ENCODE measurements at regions not wholly inside any gene's neighbourhood (a gene's known extent, or its start where the extent isn't known, plus 50 kb on each side); places are given as distances from the start of the nearest gene placed in this dataset.

DNA sequence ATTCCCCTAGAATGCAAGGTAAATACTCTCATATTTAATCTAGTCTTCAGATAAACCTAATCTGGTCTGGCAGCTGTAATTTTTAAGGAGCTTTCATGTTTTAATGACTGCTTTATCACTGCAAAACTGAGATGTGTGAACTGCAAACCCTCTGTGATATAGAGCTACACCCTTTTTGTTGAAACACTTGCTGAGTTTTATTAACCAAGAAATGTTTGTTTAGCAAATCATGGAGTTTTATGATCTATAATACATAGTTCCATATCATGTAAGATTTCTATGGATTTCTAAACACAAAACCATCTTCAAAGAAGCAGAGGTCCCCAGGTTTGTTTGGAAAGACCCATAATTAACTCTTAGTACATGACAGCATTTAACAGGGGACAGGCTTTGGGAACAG is 126.4 kb downstream of the BTC start:
- Histone ChIP-seq H3K4me1 (ENCODE audit: insufficient read depth, low read length) (peaks cover 1% of the 10 kb centered on the region), H3K27me3 (ENCODE audit: insufficient read depth, low read length) (no peaks in the 10 kb centered on the region)

GRCh38 chr4:74669702-74670101 is 124.6 kb downstream of the BTC start:
- Histone ChIP-seq H3K4me3 (ENCODE audit: low read length) (no peak overlapping the region), H3K36me3 (ENCODE audit: insufficient read depth, low read length) (no peaks in the 10 kb centered on the region), H3K27me3 (ENCODE audit: insufficient read depth, low read length) (no peaks in the 10 kb centered on the region), H3K4me1 (ENCODE audit: insufficient read depth, low read length) (no peaks in the 10 kb centered on the region), H3K9me3 (ENCODE audit: low read length) (no peaks in the 10 kb centered on the region), H2AFZ (ENCODE audit: low read depth, low read length) (no peak overlapping the region)

More for the DNA sequence above, 126.4 kb downstream of the BTC start:
- H3K9me3 ChIP-seq (ENCODE audit: low read length): no peaks in the 10 kb centered on the region
- H3K36me3 ChIP-seq (ENCODE audit: insufficient read depth, low read length): no peaks in the 10 kb centered on the region
- H3K4me3 ChIP-seq (ENCODE audit: low read length): no peak overlapping the region
- no peak overlapping the region for H2AFZ ChIP-seq (ENCODE audit: low read depth, low read length)

DNA sequence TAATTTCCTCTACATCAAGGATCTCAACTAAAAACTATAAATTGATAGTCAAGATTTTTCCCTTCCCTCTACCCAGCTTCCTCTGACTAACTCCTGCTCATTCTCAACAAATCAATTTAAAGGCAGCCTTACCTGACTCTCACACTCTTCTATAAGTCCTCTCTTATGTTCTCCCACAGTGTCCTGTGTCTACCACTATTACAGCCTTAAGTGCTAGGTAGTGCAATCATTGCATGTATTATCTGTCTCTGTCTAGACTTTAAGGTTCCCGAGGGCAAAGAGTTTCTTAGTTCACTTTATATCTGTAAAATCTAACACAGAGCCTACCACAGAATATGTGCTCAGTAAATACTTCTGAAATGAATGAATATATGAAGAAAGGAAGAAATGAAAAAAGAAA is 123.7 kb downstream of the BTC start:
- no peaks in the 10 kb centered on the region for H3K27me3 ChIP-seq (ENCODE audit: insufficient read depth, low read length)
- no peak overlapping the region for H3K4me3 ChIP-seq (ENCODE audit: low read length)
- no peak overlapping the region for H2AFZ ChIP-seq (ENCODE audit: low read depth, low read length)
- no peaks in the 10 kb centered on the region for H3K9me3 ChIP-seq (ENCODE audit: low read length)
- H3K36me3 ChIP-seq (ENCODE audit: insufficient read depth, low read length): no peaks in the 10 kb centered on the region
- H3K4me1 ChIP-seq (ENCODE audit: insufficient read depth, low read length): no peaks in the 10 kb centered on the region

- Histone ChIP-seq H3K9me3 (ENCODE audit: low read length) (no peaks in the 10 kb centered on the region), H3K4me1 (ENCODE audit: insufficient read depth, low read length) (no peaks in the 10 kb centered on the region), H3K4me3 (ENCODE audit: low read length) (no peak overlapping the region), H2AFZ (ENCODE audit: low read depth, low read length) (no peak overlapping the region), H3K27me3 (ENCODE audit: insufficient read depth, low read length) (no peaks in the 10 kb centered on the region), H3K36me3 (ENCODE audit: insufficient read depth, low read length) (no peaks in the 10 kb centered on the region)
Measured at GRCh38 chr4:74671080-74671698, 123.1 kb downstream of the BTC start.

GRCh38 chr4:74674750-74675149 is 119.6 kb downstream of the BTC start:
- H3K27me3 ChIP-seq (ENCODE audit: insufficient read depth, low read length): no peaks in the 10 kb centered on the region

DNA sequence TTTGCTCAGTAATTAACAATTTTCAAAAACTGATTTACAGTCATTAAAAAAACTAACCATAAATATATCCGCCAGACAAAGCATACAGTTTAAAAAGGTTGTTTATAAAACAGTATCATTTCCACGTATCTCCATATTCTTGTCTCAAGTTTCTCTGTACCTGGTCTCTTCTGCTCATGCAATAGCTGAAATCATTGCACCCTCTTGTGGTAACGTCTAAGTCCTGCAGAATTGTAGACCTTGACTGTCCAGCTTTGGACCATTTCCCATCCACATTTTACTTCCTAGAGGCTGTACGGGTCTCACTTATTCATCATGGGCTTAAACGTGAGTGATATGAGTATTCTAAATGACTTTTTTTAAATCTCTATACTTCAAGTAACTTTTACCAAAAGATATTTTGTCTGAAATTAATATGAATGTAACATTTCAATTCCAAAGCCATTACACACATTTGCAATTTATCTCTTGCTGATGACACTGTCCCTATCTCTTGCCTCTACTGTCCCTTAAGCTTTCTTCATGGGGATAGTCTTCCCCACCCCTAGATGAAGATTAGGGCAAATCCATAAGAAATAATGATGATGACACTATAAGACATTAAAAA is 118.5 kb downstream of the BTC start:
- Histone ChIP-seq H2AFZ (ENCODE audit: low read depth, low read length) (no peak overlapping the region), H3K36me3 (ENCODE audit: insufficient read depth, low read length) (no peaks in the 10 kb centered on the region), H3K4me1 (ENCODE audit: insufficient read depth, low read length) (no peaks in the 10 kb centered on the region)

More at GRCh38 chr4:74674750-74675149, 119.6 kb downstream of the BTC start:
- no peaks in the 10 kb centered on the region for H3K9me3 ChIP-seq (ENCODE audit: low read length)
- H2AFZ ChIP-seq (ENCODE audit: low read depth, low read length): no peak overlapping the region
- no peaks in the 10 kb centered on the region for H3K4me1 ChIP-seq (ENCODE audit: insufficient read depth, low read length)
- no peaks in the 10 kb centered on the region for H3K36me3 ChIP-seq (ENCODE audit: insufficient read depth, low read length)
- no peak overlapping the region for H3K4me3 ChIP-seq (ENCODE audit: low read length)

GRCh38 chr4:74682567-74683359 is 111.6 kb downstream of the BTC start:
- Histone ChIP-seq H3K4me1 (ENCODE audit: insufficient read depth, low read length) (no peaks in the 10 kb centered on the region), H3K9me3 (ENCODE audit: low read length) (no peaks in the 10 kb centered on the region), H3K27me3 (ENCODE audit: insufficient read depth, low read length) (no peaks in the 10 kb centered on the region), H3K36me3 (ENCODE audit: insufficient read depth, low read length) (no peaks in the 10 kb centered on the region), H2AFZ (ENCODE audit: low read depth, low read length) (no peak overlapping the region), H3K4me3 (ENCODE audit: low read length) (no peak overlapping the region)

More for the DNA sequence above, 118.5 kb downstream of the BTC start:
- H3K27me3 ChIP-seq (ENCODE audit: insufficient read depth, low read length): no peaks in the 10 kb centered on the region
- H3K9me3 ChIP-seq (ENCODE audit: low read length): no peaks in the 10 kb centered on the region
- H3K4me3 ChIP-seq (ENCODE audit: low read length): no peak overlapping the region

- H2AFZ ChIP-seq (ENCODE audit: low read depth, low read length): no peak overlapping the region
- H3K36me3 ChIP-seq (ENCODE audit: insufficient read depth, low read length): no peaks in the 10 kb centered on the region
- no peaks in the 10 kb centered on the region for H3K4me1 ChIP-seq (ENCODE audit: insufficient read depth, low read length)
- no peak overlapping the region for H3K4me3 ChIP-seq (ENCODE audit: low read length)
- no peaks in the 10 kb centered on the region for H3K27me3 ChIP-seq (ENCODE audit: insufficient read depth, low read length)
- no peaks in the 10 kb centered on the region for H3K9me3 ChIP-seq (ENCODE audit: low read length)
Measured at GRCh38 chr4:74692972-74693371, 101.4 kb downstream of the BTC start.

All from neuron (in vitro differentiated cells).